ENCODE measurements at regions not wholly inside any gene's neighbourhood (a gene's known extent, or its start where the extent isn't known, plus 50 kb on each side); places are given as distances from the start of the nearest gene placed in this dataset.
A peak's percentile ranks its signal among the peaks of the same experiment; 100 is the strongest.

DNA sequence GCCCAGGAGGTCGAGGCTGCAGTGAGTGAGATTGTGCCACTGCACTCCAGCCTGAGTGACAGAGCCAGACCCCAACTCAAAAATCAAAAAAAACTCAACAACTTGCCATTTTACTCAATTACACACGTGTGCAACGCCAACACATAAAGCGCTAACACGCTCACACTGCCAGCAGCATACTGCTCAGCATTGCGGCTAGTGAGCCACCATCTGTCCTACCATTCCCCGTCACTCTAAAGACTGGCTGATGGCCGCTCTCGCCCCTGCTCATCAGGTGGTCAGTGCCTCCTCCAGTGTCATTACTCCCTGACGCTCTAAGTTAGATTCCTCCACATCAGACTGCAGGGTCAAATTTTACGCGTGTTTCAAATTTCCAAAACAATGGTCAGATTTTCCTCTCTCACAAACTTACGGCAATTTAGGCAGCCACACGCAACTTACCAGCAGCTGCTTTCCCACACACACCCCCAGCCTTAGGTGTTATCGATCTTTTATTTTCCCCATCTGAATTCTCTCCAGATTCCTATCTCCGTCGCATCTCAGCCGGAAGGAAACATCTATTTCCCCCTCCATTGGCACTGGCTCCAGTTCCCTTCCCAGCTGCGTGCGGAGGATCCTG is 240.8 kb downstream of the C16orf95 start:
- DNase-seq, result no peak
- Histone ChIP-seq H4K8ac (ENCODE audit: low read depth, low read length) (no peak overlapping the region), H2BK5ac (ENCODE audit: low read length) (no peak overlapping the region), H3K79me2 (ENCODE audit: control insufficient read depth, insufficient read depth, low read length) (no peaks in the 10 kb centered on the region), H3K4me3 (ENCODE audit: low read length) (no peak overlapping the region), H3K4me1 (ENCODE audit: control insufficient read depth, low read depth, low read length) (no peaks in the 10 kb centered on the region), H3K27ac (ENCODE audit: low read depth, low read length) (no peak overlapping the region), H3K56ac (ENCODE audit: low read length) (no peak overlapping the region), H2AK5ac (ENCODE audit: low read length) (no peak overlapping the region), H3K18ac (ENCODE audit: low read length) (no peak overlapping the region), H3K4ac (ENCODE audit: low read depth, low read length) (no peak overlapping the region), H3K23ac (ENCODE audit: low read length) (no peak overlapping the region), H3K79me1 (ENCODE audit: low read length) (no peaks in the 10 kb centered on the region), H3K36me3 (ENCODE audit: control insufficient read depth, insufficient read depth, low read length) (no peaks in the 10 kb centered on the region), H3K27me3 (ENCODE audit: insufficient read depth, low read length, poor library complexity) (no peaks in the 10 kb centered on the region), H4K5ac (ENCODE audit: low read length) (no peak overlapping the region), H2BK120ac (ENCODE audit: low read depth, low read length) (no peak overlapping the region), H2BK15ac (replicated peaks; ENCODE audit: low read depth) (no peak overlapping the region), H3K9ac (ENCODE audit: low read length) (no peak overlapping the region), H3K4me2 (ENCODE audit: low read length) (no peak overlapping the region)
- no CpG with 5 or more reads among the region's 20 CpGs for WGBS (ENCODE audit: extremely low coverage, insufficient coverage, low lambda C conversion rate)

DNA sequence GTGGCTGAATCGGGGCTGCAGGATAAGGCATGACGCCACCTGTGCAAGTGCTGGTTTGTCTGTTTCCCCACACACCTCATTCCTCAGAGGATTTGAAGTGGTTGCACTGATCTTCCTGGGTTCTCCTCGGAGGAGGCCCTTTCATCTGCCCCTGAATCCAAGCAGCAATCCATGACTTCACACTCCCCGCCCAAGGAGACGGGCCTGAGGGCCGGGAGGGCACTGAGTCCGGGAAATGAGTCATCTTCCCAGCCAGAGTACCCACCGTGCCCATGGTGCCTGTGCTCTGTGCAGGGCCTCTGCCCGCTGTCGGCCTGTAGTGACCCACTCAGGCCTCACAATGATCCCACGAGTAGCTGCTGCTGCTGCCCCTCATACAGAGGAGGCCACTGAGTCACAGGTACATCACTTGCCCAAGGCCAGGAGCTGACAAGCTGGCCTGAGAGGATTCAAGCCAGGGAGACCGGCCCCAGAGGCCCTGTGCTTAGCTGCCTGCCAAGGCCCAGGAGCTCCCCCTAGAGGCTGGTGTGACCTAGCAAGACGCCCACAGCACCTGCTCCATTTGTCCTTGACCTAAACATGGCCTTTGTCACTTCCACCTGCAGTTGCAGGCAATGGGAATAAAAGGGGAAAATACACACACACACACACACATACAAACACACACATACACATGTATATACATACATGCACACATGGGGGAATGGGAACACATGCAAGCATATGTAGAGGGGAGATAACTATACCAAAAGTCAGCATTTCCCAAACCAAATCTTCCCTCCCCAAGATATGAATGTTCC is 240.0 kb downstream of the C16orf95 start:
- Histone ChIP-seq H2BK15ac (replicated peaks; ENCODE audit: low read depth) (no peak overlapping the region), H4K8ac (ENCODE audit: low read depth, low read length) (no peak overlapping the region), H3K4me1 (ENCODE audit: control insufficient read depth, low read depth, low read length) (no peaks in the 10 kb centered on the region), H3K79me2 (ENCODE audit: control insufficient read depth, insufficient read depth, low read length) (no peaks in the 10 kb centered on the region), H3K79me1 (ENCODE audit: low read length) (no peaks in the 10 kb centered on the region), H3K9ac (ENCODE audit: low read length) (no peak overlapping the region), H2AK5ac (ENCODE audit: low read length) (no peak overlapping the region), H3K56ac (ENCODE audit: low read length) (no peak overlapping the region), H3K4ac (ENCODE audit: low read depth, low read length) (no peak overlapping the region), H3K4me2 (ENCODE audit: low read length) (no peak overlapping the region), H2BK120ac (ENCODE audit: low read depth, low read length) (no peak overlapping the region), H3K36me3 (ENCODE audit: control insufficient read depth, insufficient read depth, low read length) (no peaks in the 10 kb centered on the region), H3K23ac (ENCODE audit: low read length) (no peak overlapping the region), H3K27ac (ENCODE audit: low read depth, low read length) (no peak overlapping the region), H2BK5ac (ENCODE audit: low read length) (no peak overlapping the region), H3K4me3 (ENCODE audit: low read length) (no peak overlapping the region), H3K27me3 (ENCODE audit: insufficient read depth, low read length, poor library complexity) (no peaks in the 10 kb centered on the region), H3K18ac (ENCODE audit: low read length) (no peak overlapping the region), H4K5ac (ENCODE audit: low read length) (no peak overlapping the region)
- peak; percentile 88 for DNase-seq
- WGBS (ENCODE audit: extremely low coverage, insufficient coverage, low lambda C conversion rate), result no CpG with 5 or more reads among the region's 13 CpGs

DNA sequence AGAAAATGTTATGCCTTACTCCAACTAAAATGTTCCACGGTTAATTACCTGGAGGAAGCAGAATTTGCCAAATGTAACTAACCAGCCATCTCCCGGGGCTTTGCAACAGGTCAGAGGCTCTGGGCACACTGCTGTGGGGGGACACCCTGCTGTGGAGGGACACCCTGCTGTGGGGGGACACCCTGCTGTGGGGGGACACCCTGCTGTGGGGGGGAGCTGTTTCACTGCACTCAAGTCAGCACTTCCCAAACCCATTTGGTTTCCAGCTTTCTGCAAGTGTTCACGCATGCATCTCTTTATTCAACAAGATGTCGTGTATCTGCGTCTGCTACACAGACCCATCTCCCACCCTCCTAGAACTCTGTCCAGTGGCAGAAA is 239.5 kb downstream of the C16orf95 start:
- Histone ChIP-seq H4K8ac (ENCODE audit: low read depth, low read length) (no peak overlapping the region), H2AK5ac (ENCODE audit: low read length) (no peak overlapping the region), H3K27ac (ENCODE audit: low read depth, low read length) (no peak overlapping the region), H3K4me2 (ENCODE audit: low read length) (no peak overlapping the region), H3K56ac (ENCODE audit: low read length) (no peak overlapping the region), H3K4ac (ENCODE audit: low read depth, low read length) (no peak overlapping the region), H3K23ac (ENCODE audit: low read length) (no peak overlapping the region), H2BK120ac (ENCODE audit: low read depth, low read length) (no peak overlapping the region), H3K79me1 (ENCODE audit: low read length) (no peaks in the 10 kb centered on the region), H3K18ac (ENCODE audit: low read length) (no peak overlapping the region), H3K9ac (ENCODE audit: low read length) (no peak overlapping the region), H2BK15ac (replicated peaks; ENCODE audit: low read depth) (no peak overlapping the region), H3K79me2 (ENCODE audit: control insufficient read depth, insufficient read depth, low read length) (no peaks in the 10 kb centered on the region), H2BK5ac (ENCODE audit: low read length) (no peak overlapping the region), H4K5ac (ENCODE audit: low read length) (no peak overlapping the region), H3K36me3 (ENCODE audit: control insufficient read depth, insufficient read depth, low read length) (no peaks in the 10 kb centered on the region), H3K4me3 (ENCODE audit: low read length) (no peak overlapping the region), H3K4me1 (ENCODE audit: control insufficient read depth, low read depth, low read length) (no peaks in the 10 kb centered on the region), H3K27me3 (ENCODE audit: insufficient read depth, low read length, poor library complexity) (no peaks in the 10 kb centered on the region)
- no peak for DNase-seq
- no CpG with 5 or more reads among the region's 5 CpGs for WGBS (ENCODE audit: extremely low coverage, insufficient coverage, low lambda C conversion rate)

DNA sequence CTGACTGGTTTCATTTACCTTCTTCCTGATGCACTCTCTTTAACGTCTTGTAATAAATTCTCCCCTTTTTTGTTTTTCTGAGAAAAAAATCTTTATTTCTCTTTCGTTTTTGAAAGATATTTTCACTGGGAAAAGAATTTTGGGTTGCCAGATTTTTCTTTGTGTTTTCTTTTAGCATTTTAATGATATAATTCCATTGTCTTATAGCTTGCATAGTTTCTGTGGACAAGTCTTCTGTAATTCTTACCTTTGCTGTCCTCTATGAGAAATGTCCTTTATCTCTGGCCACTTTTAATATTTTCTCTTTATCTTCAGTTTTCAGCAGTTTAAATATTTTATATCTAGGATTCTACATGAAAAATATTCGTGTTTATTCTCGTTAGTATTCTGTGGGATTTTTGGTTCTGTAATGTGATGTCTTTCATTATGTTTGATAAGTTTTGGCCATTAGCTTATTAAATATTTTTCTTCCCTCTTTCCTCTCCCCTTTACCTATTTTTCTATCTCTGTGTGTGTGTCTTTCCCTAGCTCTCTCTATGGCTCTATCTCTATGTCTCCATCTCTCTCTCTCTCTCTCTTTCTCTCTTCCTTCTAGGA is 236.5 kb downstream of the C16orf95 start:
- Histone ChIP-seq H4K8ac (ENCODE audit: low read depth, low read length) (no peak overlapping the region), H3K4me1 (ENCODE audit: control insufficient read depth, low read depth, low read length) (no peaks in the 10 kb centered on the region), H2AK5ac (ENCODE audit: low read length) (no peak overlapping the region), H3K36me3 (ENCODE audit: control insufficient read depth, insufficient read depth, low read length) (no peaks in the 10 kb centered on the region), H3K79me2 (ENCODE audit: control insufficient read depth, insufficient read depth, low read length) (no peaks in the 10 kb centered on the region), H3K4me3 (ENCODE audit: low read length) (no peak overlapping the region), H4K5ac (ENCODE audit: low read length) (no peak overlapping the region), H3K9ac (ENCODE audit: low read length) (no peak overlapping the region), H3K4me2 (ENCODE audit: low read length) (no peak overlapping the region), H3K4ac (ENCODE audit: low read depth, low read length) (no peak overlapping the region), H2BK15ac (replicated peaks; ENCODE audit: low read depth) (no peak overlapping the region), H3K18ac (ENCODE audit: low read length) (no peak overlapping the region), H3K27ac (ENCODE audit: low read depth, low read length) (no peak overlapping the region), H2BK120ac (ENCODE audit: low read depth, low read length) (no peak overlapping the region), H3K23ac (ENCODE audit: low read length) (no peak overlapping the region), H2BK5ac (ENCODE audit: low read length) (no peak overlapping the region), H3K27me3 (ENCODE audit: insufficient read depth, low read length, poor library complexity) (no peaks in the 10 kb centered on the region), H3K79me1 (ENCODE audit: low read length) (no peaks in the 10 kb centered on the region), H3K56ac (ENCODE audit: low read length) (no peak overlapping the region)
- no peak for DNase-seq
- no CpG with 5 or more reads among the region's 4 CpGs for WGBS (ENCODE audit: extremely low coverage, insufficient coverage, low lambda C conversion rate)

GRCh38 chr16:87085441-87085840 is 231.8 kb downstream of the C16orf95 start:
- DNase-seq, result no peak

More at GRCh38 chr16:87085441-87085840, 231.8 kb downstream of the C16orf95 start:
- no peak overlapping the region for H3K23ac ChIP-seq (ENCODE audit: low read length)
- no peaks in the 10 kb centered on the region for H3K79me1 ChIP-seq (ENCODE audit: low read length)
- H2BK15ac ChIP-seq (replicated peaks; ENCODE audit: low read depth), result no peak overlapping the region
- H3K27me3 ChIP-seq (ENCODE audit: insufficient read depth, low read length, poor library complexity), result no peaks in the 10 kb centered on the region
- no peak overlapping the region for H2BK120ac ChIP-seq (ENCODE audit: low read depth, low read length)
- WGBS (ENCODE audit: extremely low coverage, insufficient coverage, low lambda C conversion rate), result no CpG with 5 or more reads among the region's 5 CpGs
- no peak overlapping the region for H4K5ac ChIP-seq (ENCODE audit: low read length)
- no peak overlapping the region for H2BK5ac ChIP-seq (ENCODE audit: low read length)
- no peak overlapping the region for H3K27ac ChIP-seq (ENCODE audit: low read depth, low read length)
- H3K4me2 ChIP-seq (ENCODE audit: low read length), result no peak overlapping the region
- no peaks in the 10 kb centered on the region for H3K4me1 ChIP-seq (ENCODE audit: control insufficient read depth, low read depth, low read length)
- no peak overlapping the region for H3K4me3 ChIP-seq (ENCODE audit: low read length)
- no peak overlapping the region for H3K18ac ChIP-seq (ENCODE audit: low read length)
- no peaks in the 10 kb centered on the region for H3K79me2 ChIP-seq (ENCODE audit: control insufficient read depth, insufficient read depth, low read length)
- no peak overlapping the region for H4K8ac ChIP-seq (ENCODE audit: low read depth, low read length)
- no peak overlapping the region for H3K4ac ChIP-seq (ENCODE audit: low read depth, low read length)
- no peak overlapping the region for H3K56ac ChIP-seq (ENCODE audit: low read length)
- H3K9ac ChIP-seq (ENCODE audit: low read length), result no peak overlapping the region
- H3K36me3 ChIP-seq (ENCODE audit: control insufficient read depth, insufficient read depth, low read length), result no peaks in the 10 kb centered on the region
- no peak overlapping the region for H2AK5ac ChIP-seq (ENCODE audit: low read length)
